ENCODE measurements at regions not wholly inside any gene's neighbourhood (a gene's known extent, or its start where the extent isn't known, plus 50 kb on each side); places are given as distances from the start of the nearest gene placed in this dataset.

DNA sequence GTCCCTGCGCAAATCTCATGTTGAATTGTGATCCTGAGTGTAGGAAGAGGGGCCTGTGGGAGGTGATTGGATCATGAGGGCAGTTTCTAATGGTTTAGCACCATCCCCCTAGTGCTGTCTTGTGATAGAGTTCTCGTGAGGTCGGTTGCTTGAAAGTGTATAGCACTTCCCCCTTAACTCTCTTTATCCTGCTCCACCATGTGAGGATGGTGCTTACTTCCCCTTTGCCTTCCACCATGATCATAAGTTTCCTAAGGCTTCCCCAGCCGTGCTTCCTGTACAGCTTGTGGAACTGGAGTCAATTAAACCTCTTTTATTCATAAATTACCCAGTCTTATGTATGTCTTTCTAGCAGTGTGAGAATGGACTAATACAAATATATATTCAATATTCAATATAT lies 303.7 kb upstream of the SEL1L start (continued):
- TF ChIP-seq JUN (CRISPR knock-in tag; IDR thresholded peaks at IDR 0.05) (no peak), AR (CRISPR knock-in tag; IDR thresholded peaks at IDR 0.05) (no peak), TCF7 (CRISPR knock-in tag; IDR thresholded peaks at IDR 0.05; ENCODE audit: low read depth) (no peak), SMAD3 (CRISPR knock-in tag; IDR thresholded peaks at IDR 0.05; ENCODE audit: borderline replicate concordance) (no peak), GTF2I (CRISPR knock-in tag; conservative IDR thresholded peaks at IDR 0.05) (no peak)
- TF ChIP-seq, protein P1, sequence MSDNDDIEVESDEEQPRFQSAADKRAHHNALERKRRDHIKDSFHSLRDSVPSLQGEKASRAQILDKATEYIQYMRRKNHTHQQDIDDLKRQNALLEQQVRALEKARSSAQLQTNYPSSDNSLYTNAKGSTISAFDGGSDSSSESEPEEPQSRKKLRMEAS (CRISPR knock-in tag; IDR thresholded peaks at IDR 0.05) = no peak

DNA sequence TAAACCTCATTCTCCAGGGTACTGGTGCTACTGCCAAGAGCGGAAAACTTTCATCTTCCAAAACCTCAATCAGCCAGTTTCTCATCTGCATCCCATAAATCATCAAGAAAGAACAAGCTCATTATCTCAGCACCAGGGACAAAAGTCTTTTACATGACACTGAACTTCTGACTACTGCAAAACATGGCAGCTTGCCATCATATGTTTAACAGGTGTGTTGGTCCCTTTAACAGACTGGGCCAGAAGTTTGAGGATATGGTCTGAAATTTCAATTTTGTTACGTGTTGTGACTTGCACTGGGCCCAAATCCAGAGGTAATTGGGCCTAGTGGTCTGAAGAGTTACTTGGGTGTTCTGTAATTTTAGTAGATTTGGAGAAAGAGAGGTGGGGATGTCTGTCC lies 305.4 kb upstream of the SEL1L start:
- CTCF ChIA-PET = no interaction called here
- Mint-ChIP-seq H3K27me3 (ENCODE audit: low read depth) (no peaks in the 10 kb centered on the region), H3K9me3 (peaks cover 49% of the 10 kb centered on the region), H3K4me3 (no peak overlapping the region), H3K27ac (no peak overlapping the region), H3K36me3 (peaks cover 24% of the 10 kb centered on the region), H3K4me1 (no peaks in the 10 kb centered on the region)
- POLR2A ChIA-PET = no interaction called here
- DNase-seq (ENCODE audit: low spot score) (no peak), ATAC-seq (no peak)
- no peak for TF ChIP-seq FOXK1 (CRISPR knock-in tag; IDR thresholded peaks at IDR 0.05)
- TF ChIP-seq ELF4 (CRISPR knock-in tag; IDR thresholded peaks at IDR 0.05; ENCODE audit: low read depth) = no peak
- no peak for TF ChIP-seq ZNF512 (CRISPR knock-in tag; IDR thresholded peaks at IDR 0.05; ENCODE audit: borderline replicate concordance)
- TF ChIP-seq GTF2I (CRISPR knock-in tag; conservative IDR thresholded peaks at IDR 0.05) = no peak
- TF ChIP-seq CBFB (CRISPR knock-in tag; IDR thresholded peaks at IDR 0.05; ENCODE audit: low read depth) = no peak
- TF ChIP-seq ZNF317 (CRISPR knock-in tag; IDR thresholded peaks at IDR 0.05; ENCODE audit: borderline replicate concordance, low read depth) = no peak
- TF ChIP-seq USF1 (CRISPR knock-in tag; IDR thresholded peaks at IDR 0.05) = no peak
- TF ChIP-seq, protein P2, sequence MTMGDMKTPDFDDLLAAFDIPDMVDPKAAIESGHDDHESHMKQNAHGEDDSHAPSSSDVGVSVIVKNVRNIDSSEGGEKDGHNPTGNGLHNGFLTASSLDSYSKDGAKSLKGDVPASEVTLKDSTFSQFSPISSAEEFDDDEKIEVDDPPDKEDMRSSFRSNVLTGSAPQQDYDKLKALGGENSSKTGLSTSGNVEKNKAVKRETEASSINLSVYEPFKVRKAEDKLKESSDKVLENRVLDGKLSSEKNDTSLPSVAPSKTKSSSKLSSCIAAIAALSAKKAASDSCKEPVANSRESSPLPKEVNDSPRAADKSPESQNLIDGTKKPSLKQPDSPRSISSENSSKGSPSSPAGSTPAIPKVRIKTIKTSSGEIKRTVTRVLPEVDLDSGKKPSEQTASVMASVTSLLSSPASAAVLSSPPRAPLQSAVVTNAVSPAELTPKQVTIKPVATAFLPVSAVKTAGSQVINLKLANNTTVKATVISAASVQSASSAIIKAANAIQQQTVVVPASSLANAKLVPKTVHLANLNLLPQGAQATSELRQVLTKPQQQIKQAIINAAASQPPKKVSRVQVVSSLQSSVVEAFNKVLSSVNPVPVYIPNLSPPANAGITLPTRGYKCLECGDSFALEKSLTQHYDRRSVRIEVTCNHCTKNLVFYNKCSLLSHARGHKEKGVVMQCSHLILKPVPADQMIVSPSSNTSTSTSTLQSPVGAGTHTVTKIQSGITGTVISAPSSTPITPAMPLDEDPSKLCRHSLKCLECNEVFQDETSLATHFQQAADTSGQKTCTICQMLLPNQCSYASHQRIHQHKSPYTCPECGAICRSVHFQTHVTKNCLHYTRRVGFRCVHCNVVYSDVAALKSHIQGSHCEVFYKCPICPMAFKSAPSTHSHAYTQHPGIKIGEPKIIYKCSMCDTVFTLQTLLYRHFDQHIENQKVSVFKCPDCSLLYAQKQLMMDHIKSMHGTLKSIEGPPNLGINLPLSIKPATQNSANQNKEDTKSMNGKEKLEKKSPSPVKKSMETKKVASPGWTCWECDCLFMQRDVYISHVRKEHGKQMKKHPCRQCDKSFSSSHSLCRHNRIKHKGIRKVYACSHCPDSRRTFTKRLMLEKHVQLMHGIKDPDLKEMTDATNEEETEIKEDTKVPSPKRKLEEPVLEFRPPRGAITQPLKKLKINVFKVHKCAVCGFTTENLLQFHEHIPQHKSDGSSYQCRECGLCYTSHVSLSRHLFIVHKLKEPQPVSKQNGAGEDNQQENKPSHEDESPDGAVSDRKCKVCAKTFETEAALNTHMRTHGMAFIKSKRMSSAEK (CRISPR knock-in tag; IDR thresholded peaks at IDR 0.05; ENCODE audit: borderline replicate concordance) = no peak
- TF ChIP-seq, protein P1 (CRISPR knock-in tag; IDR thresholded peaks at IDR 0.05) = no peak
- TF ChIP-seq ZSCAN18 (CRISPR knock-in tag; IDR thresholded peaks at IDR 0.05) = no peak
- TF ChIP-seq MYBL2 (CRISPR knock-in tag; IDR thresholded peaks at IDR 0.05) = no peak
- TF ChIP-seq EMX1 (CRISPR knock-in tag; IDR thresholded peaks at IDR 0.05) = no peak
- no peak for TF ChIP-seq ZNF671 (CRISPR knock-in tag; IDR thresholded peaks at IDR 0.05)
- TF ChIP-seq JAZF1 (CRISPR knock-in tag; IDR thresholded peaks at IDR 0.05) = no peak
- no peak for TF ChIP-seq ERG (CRISPR knock-in tag; IDR thresholded peaks at IDR 0.05)
- no peak for TF ChIP-seq ZNF138 (CRISPR knock-in tag; conservative IDR thresholded peaks at IDR 0.05)

Data from WTC11 (cell line).